HepG2 (cell line): ENCODE measurements at regions not wholly inside any gene's neighbourhood (a gene's known extent, or its start where the extent isn't known, plus 50 kb on each side); places are given as distances from the start of the nearest gene placed in this dataset.

Source experiments
- EZH2 ChIP-seq: conservative IDR thresholded peaks from 2 replicates; pipeline ENCODE4 v1.6.1; 2012; ENCODE audit warnings: mild to moderate bottlenecking, low read depth, low read length, moderate library complexity
- POLR2A ChIP-seq, 2 experiments: IDR thresholded peaks; 2 replicates each; pipeline ENCODE4 v1.6.1; 2011; ENCODE audit warnings: low read depth in 2 of 2, low read length in 2 of 2, mild to moderate bottlenecking in 1 of 2, moderate library complexity in 1 of 2; ENCODE audit not compliant: insufficient read depth in 1 of 2
- RAD21 ChIP-seq: fragments of 450-650 bp; formaldehyde crosslinking; IDR thresholded peaks from 2 replicates; pipeline ENCODE4 v1.5.0; 2020; ENCODE audit warnings: mild to moderate bottlenecking
- SIN3A ChIP-seq: IDR thresholded peaks from 2 replicates; pipeline ENCODE4 v1.6.1; 2011; ENCODE audit warnings: low read depth, mild to moderate bottlenecking, control low read depth, low read length, borderline replicate concordance
- TAF1 ChIP-seq: sonication (generic); formaldehyde crosslinking; IDR thresholded peaks from 2 replicates; pipeline ENCODE4 v1.4.0; 2020; ENCODE audit warnings: missing genetic modification reagents
- TF ChIP-seq, protein P1 (sequence below): sonication (generic); formaldehyde crosslinking; IDR thresholded peaks from 2 replicates; pipeline ENCODE4 v1.4.0; 2020; ENCODE audit warnings: missing genetic modification reagents
- TF ChIP-seq, protein P2 (sequence below): sonication (generic); formaldehyde crosslinking; IDR thresholded peaks from 2 replicates; pipeline ENCODE4 v1.5.0; 2020; ENCODE audit warnings: mild to moderate bottlenecking, missing genetic modification reagents, moderate library complexity

DNA sequence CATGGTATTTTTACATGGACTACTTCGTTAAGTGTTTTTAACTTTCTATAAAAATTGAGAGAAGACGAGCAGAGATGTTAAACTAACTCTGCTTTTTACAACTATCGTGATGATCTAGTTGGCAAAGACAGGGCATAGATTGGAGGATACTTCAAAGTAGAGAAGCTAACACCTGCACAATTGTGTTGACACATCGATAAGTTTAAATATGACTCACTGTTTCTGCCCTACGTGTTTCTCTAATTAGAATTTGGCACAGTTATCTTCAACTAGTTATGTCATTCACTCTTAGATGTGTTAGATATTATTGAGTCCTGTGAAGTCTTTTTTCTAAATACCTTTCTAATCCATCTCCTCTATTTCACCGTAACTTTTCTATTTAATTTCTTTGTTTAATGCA, 68.5 kb upstream of the FERD3L start:
- TF ChIP-seq EZH2 (no peak), RAD21 (CRISPR knock-in tag) (no peak), TAF1 (CRISPR knock-in tag) (no peak), POLR2A (IDR thresholded peaks at IDR 0.05; ENCODE audit: insufficient read depth in 1 of 2, low read depth in 2 of 2, low read length in 2 of 2) (no peak), SIN3A (no peak)
- TF ChIP-seq, protein P1, sequence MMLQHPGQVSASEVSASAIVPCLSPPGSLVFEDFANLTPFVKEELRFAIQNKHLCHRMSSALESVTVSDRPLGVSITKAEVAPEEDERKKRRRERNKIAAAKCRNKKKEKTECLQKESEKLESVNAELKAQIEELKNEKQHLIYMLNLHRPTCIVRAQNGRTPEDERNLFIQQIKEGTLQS (CRISPR knock-in tag): no peak
- TF ChIP-seq, protein P2, sequence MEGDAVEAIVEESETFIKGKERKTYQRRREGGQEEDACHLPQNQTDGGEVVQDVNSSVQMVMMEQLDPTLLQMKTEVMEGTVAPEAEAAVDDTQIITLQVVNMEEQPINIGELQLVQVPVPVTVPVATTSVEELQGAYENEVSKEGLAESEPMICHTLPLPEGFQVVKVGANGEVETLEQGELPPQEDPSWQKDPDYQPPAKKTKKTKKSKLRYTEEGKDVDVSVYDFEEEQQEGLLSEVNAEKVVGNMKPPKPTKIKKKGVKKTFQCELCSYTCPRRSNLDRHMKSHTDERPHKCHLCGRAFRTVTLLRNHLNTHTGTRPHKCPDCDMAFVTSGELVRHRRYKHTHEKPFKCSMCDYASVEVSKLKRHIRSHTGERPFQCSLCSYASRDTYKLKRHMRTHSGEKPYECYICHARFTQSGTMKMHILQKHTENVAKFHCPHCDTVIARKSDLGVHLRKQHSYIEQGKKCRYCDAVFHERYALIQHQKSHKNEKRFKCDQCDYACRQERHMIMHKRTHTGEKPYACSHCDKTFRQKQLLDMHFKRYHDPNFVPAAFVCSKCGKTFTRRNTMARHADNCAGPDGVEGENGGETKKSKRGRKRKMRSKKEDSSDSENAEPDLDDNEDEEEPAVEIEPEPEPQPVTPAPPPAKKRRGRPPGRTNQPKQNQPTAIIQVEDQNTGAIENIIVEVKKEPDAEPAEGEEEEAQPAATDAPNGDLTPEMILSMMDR: no peak
